PC-3 (cell line): ENCODE measurements at regions not wholly inside any gene's neighbourhood (a gene's known extent, or its start where the extent isn't known, plus 50 kb on each side); places are given as distances from the start of the nearest gene placed in this dataset.

Source experiments
- ATAC-seq: fragments of 200-7000 bp; cut with Tn5 transposase; 2 replicates; pipeline ENCODE4 v1.9.1; 2020; ENCODE audit warnings: mild to moderate bottlenecking, moderate library complexity
- BruUV-seq: library from RNA; stranded (reverse); fragments of 400-500 nt; replicated peaks from 2 replicates; lab custom pipeline; 2021; lab: Mats Ljungman, UMichigan
- CTCF ChIA-PET: fragments of 300-600 bp; sonication (Branson Sonifier 250); formaldehyde crosslinking; loops from one replicate; lab custom pipeline; 2022; ENCODE audit warnings: antibody characterized with exemption; lab: Charles Lee
- POLR2A ChIA-PET: fragments of 300-600 bp; sonication (Branson Sonifier 250); formaldehyde crosslinking; loops from one replicate; lab custom pipeline; 2022; ENCODE audit warnings: antibody characterized with exemption; ENCODE audit not compliant: unreplicated experiment; lab: Charles Lee
- DNase-seq: peaks from one replicate; pipeline ENCODE4 v3.0.0-alpha.2; 2015
- H2AFZ ChIP-seq: fragments of 300-600 bp; sonication (generic); 2 replicates; pipeline ENCODE4 v1.6.0; 2016; ENCODE audit warnings: antibody characterized with exemption, low read length
- H3F3A ChIP-seq: fragments of 300-600 bp; sonication (generic); one replicate; pipeline ENCODE4 v1.6.0; 2017; ENCODE audit warnings: antibody characterized with exemption, low read length, control low read depth, mild to moderate bottlenecking; ENCODE audit not compliant: unreplicated experiment
- H3K27ac ChIP-seq: fragments of 300-600 bp; sonication (generic); 2 replicates; pipeline ENCODE4 v1.5.1; 2016; ENCODE audit warnings: mild to moderate bottlenecking, low read length
- H3K27me3 ChIP-seq: fragments of 300-600 bp; sonication (generic); 2 replicates; pipeline ENCODE4 v1.6.1; 2016; ENCODE audit warnings: low read length, mixed read lengths
- H3K36me3 ChIP-seq: fragments of 300-600 bp; sonication (generic); 2 replicates; pipeline ENCODE4 v1.6.1; 2016; ENCODE audit warnings: low read depth, mixed run types, low read length, mixed read lengths
- H3K4me1 ChIP-seq: fragments of 300-600 bp; sonication (generic); 2 replicates; pipeline ENCODE4 v1.5.1; 2016; ENCODE audit warnings: low read length; ENCODE audit not compliant: insufficient read depth
- H3K4me2 ChIP-seq: fragments of 300-600 bp; sonication (generic); 2 replicates; pipeline ENCODE4 v1.6.0; 2016; ENCODE audit warnings: low read length
- H3K4me3 ChIP-seq: fragments of 300-600 bp; sonication (generic); 2 replicates; pipeline ENCODE4 v1.5.1; 2016; ENCODE audit warnings: mild to moderate bottlenecking, low read length, mixed read lengths
- H3K79me2 ChIP-seq: fragments of 300-600 bp; sonication (generic); 2 replicates; pipeline ENCODE4 v1.6.1; 2017; ENCODE audit warnings: low read length, mixed read lengths
- H3K9ac ChIP-seq: fragments of 300-600 bp; sonication (generic); 2 replicates; pipeline ENCODE4 v1.6.0; 2016; ENCODE audit warnings: mild to moderate bottlenecking, low read length
- H3K9me2 ChIP-seq: fragments of 300-600 bp; sonication (generic); replicated peaks from 2 replicates; pipeline ENCODE4 v1.6.1; 2016; ENCODE audit warnings: mixed run types, low read length, mixed read lengths
- H3K9me3 ChIP-seq: fragments of 300-600 bp; sonication (generic); 2 replicates; pipeline ENCODE4 v1.6.1; 2016; ENCODE audit warnings: low read length, mixed read lengths
- H4K20me1 ChIP-seq: fragments of 300-600 bp; sonication (generic); 2 replicates; pipeline ENCODE4 v1.6.1; 2016; ENCODE audit warnings: low read length, mixed read lengths
- CTCF ChIP-seq: fragments of 300-600 bp; sonication (generic); conservative IDR thresholded peaks from 2 replicates; pipeline ENCODE4 v1.5.1; 2017; ENCODE audit warnings: antibody characterized with exemption, low read depth, mild to moderate bottlenecking, low read length
- EZH2 ChIP-seq: fragments of 300-600 bp; sonication (generic); IDR thresholded peaks from one replicate; pipeline ENCODE4 v1.6.1; 2017; ENCODE audit warnings: antibody characterized with exemption, mild to moderate bottlenecking, low read length; ENCODE audit not compliant: unreplicated experiment
- EZH2phosphoT487 ChIP-seq: fragments of 300-600 bp; sonication (generic); IDR thresholded peaks from 2 replicates; pipeline ENCODE4 v1.6.1; 2018; ENCODE audit warnings: mild to moderate bottlenecking, antibody characterized with exemption, low read length, borderline replicate concordance
- intact Hi-C: fragments of 100-400 bp; cut with micrococcal nuclease; formaldehyde crosslinking; loops from 2 replicates; pipeline ENCODE4 v1.9.0; 2023

GRCh38 chr2:185202381-185202780, 536.2 kb upstream of the FSIP2 start:
- no TSS peak for BruUV-seq
- intact Hi-C loops: loop anchor here (5.0 kb wide), 1 partner anchor 560 kb away; no protein-coding TSS in a partner anchor
- ATAC-seq (no peak), DNase-seq (no peak)
- Histone ChIP-seq H3K4me3 (no peak overlapping the region), H3F3A (no peaks in the 10 kb centered on the region), H4K20me1 (no peaks in the 10 kb centered on the region), H2AFZ (no peak overlapping the region), H3K9me2 (no peaks in the 10 kb centered on the region), H3K4me1 (no peaks in the 10 kb centered on the region), H3K36me3 (no peaks in the 10 kb centered on the region), H3K79me2 (no peaks in the 10 kb centered on the region), H3K27me3 (no peaks in the 10 kb centered on the region), H3K27ac (no peak overlapping the region), H3K9ac (no peak overlapping the region), H3K4me2 (no peak overlapping the region), H3K9me3 (no peaks in the 10 kb centered on the region)
- CTCF ChIA-PET: no interaction called here
- no peak for TF ChIP-seq EZH2
- POLR2A ChIA-PET: no interaction called here

GRCh38 chr2:185202945-185203528, 535.6 kb upstream of the FSIP2 start:
- Histone ChIP-seq H3K9me2 (no peaks in the 10 kb centered on the region), H3F3A (no peaks in the 10 kb centered on the region), H3K79me2 (no peaks in the 10 kb centered on the region), H3K27ac (no peak overlapping the region), H3K27me3 (no peaks in the 10 kb centered on the region), H3K4me3 (no peak overlapping the region), H4K20me1 (no peaks in the 10 kb centered on the region), H3K9me3 (no peaks in the 10 kb centered on the region), H2AFZ (no peak overlapping the region), H3K9ac (no peak overlapping the region), H3K4me1 (no peaks in the 10 kb centered on the region), H3K36me3 (no peaks in the 10 kb centered on the region), H3K4me2 (no peak overlapping the region)
- TF ChIP-seq EZH2phosphoT487: no peak
- no peak for TF ChIP-seq CTCF
- no peak for TF ChIP-seq EZH2
- ATAC-seq (no peak), DNase-seq (no peak)
- intact Hi-C loops: loop anchor here (5.0 kb wide), 1 partner anchor 561 kb away; no protein-coding TSS in a partner anchor
- ChIA-PET CTCF (no interaction called here), POLR2A (no interaction called here)
- BruUV-seq: no TSS peak

- Histone ChIP-seq H3K79me2 (no peaks in the 10 kb centered on the region), H3K9me2 (no peaks in the 10 kb centered on the region), H3K27me3 (no peaks in the 10 kb centered on the region), H2AFZ (no peak overlapping the region), H3K9me3 (no peaks in the 10 kb centered on the region), H4K20me1 (no peaks in the 10 kb centered on the region), H3K4me3 (no peak overlapping the region), H3F3A (no peaks in the 10 kb centered on the region), H3K4me1 (no peaks in the 10 kb centered on the region), H3K27ac (no peak overlapping the region), H3K36me3 (no peaks in the 10 kb centered on the region), H3K4me2 (no peak overlapping the region), H3K9ac (no peak overlapping the region)
- ChIA-PET CTCF (no interaction called here), POLR2A (no interaction called here)
- DNase-seq (peak; percentile 70), ATAC-seq (peak; percentile 98)
- TF ChIP-seq EZH2phosphoT487 (no peak), CTCF (peak; percentile 89), EZH2 (no peak)
- BruUV-seq: no TSS peak
- intact Hi-C loops: loop anchor here (1.0 to 5.0 kb wide), 5 partner anchors 72 to 1961 kb away; no protein-coding TSS in a partner anchor
Observed at GRCh38 chr2:185208261-185208660, 530.3 kb upstream of the FSIP2 start.
